ENCODE measurements at regions not wholly inside any gene's neighbourhood (a gene's known extent, or its start where the extent isn't known, plus 50 kb on each side); places are given as distances from the start of the nearest gene placed in this dataset.

DNA sequence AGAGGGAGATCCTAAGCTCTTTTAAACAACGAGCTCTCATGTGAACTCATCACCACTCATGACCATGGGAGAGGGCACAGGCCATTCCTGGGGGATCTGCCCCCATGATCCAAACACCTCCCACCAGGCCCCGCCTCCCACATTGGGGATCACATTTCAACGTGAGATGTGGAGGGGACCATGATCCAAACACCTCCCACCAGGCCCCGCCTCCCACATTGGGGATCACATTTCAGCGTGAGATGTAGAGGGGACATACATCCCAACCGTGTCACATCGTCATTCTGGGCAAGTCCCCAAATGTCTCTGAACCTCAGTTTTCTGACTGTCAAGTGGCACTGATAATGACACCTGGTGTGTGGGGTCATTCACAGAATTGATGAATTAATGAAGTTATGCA, 641.8 kb downstream of the CDH26 start:
- peaks cover 0 to 3% of the 10 kb centered on the region in 2 donors for H3K27me3 Mint-ChIP-seq
- POLR2A ChIA-PET: no interaction called here
- no peak overlapping the region for H3K27ac Mint-ChIP-seq
- Histone ChIP-seq H3K27ac (ENCODE audit: low read length) (no peak overlapping the region), H3K27me3 (replicated peaks in 1 of 2; ENCODE audit: control insufficient read depth in 2 of 2, extremely low read depth in 1 of 2, insufficient read depth in 2 of 2, low read length in 1 of 2) (peaks cover 0 to 3% of the 10 kb centered on the region in 2 experiments), H3K4me1 (ENCODE audit: control insufficient read depth in 1 of 2, extremely low read depth in 1 of 2, insufficient read depth in 2 of 2, low read length in 2 of 2) (no peaks in the 10 kb centered on the region), H3K4me3 (ENCODE audit: control insufficient read depth in 1 of 2, extremely low read depth in 1 of 2, low read length in 1 of 2) (no peak overlapping the region), H3K9me3 (no peaks in the 10 kb centered on the region), H3K36me3 (ENCODE audit: control insufficient read depth in 2 of 2, extremely low read depth in 1 of 2, insufficient read depth in 1 of 2, low read length in 1 of 2) (no peaks in the 10 kb centered on the region)
- no peak for DNase-seq
- WGBS (ENCODE audit: insufficient coverage): 80% methylated on average over 6 of the region's 7 CpGs
- peaks cover 0 to 5% (median 5%) of the 10 kb centered on the region in 3 donors for H3K9me3 Mint-ChIP-seq
- no peak overlapping the region for H3K4me3 Mint-ChIP-seq
- no peaks in the 10 kb centered on the region for H3K36me3 Mint-ChIP-seq
- H3K4me1 Mint-ChIP-seq: no peaks in the 10 kb centered on the region
- CTCF ChIA-PET: no interaction called here
- ATAC-seq (replicated peaks in 1 of 4): no peak

DNA sequence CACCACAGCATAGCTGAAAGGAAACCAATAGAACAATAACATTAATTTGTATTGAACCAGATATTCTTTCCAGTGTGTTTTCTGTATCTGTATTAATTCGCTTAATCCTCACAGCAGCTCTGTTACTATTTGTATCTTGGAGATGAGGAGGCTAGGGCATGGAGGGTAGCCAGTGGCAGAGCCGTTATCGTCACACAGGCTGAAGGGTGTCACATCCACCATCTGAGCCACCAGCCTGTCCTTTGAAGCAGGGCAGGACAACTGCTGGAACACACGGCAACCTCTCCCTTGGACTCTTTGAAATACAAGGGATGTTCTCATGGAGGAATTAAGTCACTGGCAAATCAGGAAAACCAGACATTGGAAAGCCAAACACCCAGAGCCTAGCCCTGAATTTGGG, 628.0 kb upstream of the CDH4 start:
- ChIA-PET CTCF (no interaction called here), POLR2A (no interaction called here)
- Histone ChIP-seq H3K27ac (ENCODE audit: low read length) (no peak overlapping the region), H3K4me1 (ENCODE audit: control insufficient read depth in 1 of 2, extremely low read depth in 1 of 2, insufficient read depth in 2 of 2, low read length in 2 of 2) (no peaks in the 10 kb centered on the region), H3K27me3 (replicated peaks in 1 of 2; ENCODE audit: control insufficient read depth in 2 of 2, extremely low read depth in 1 of 2, insufficient read depth in 2 of 2, low read length in 1 of 2) (peaks cover 0 to 8% of the 10 kb centered on the region in 2 experiments), H3K9me3 (no peaks in the 10 kb centered on the region), H3K36me3 (ENCODE audit: control insufficient read depth in 2 of 2, extremely low read depth in 1 of 2, insufficient read depth in 1 of 2, low read length in 1 of 2) (no peaks in the 10 kb centered on the region), H3K4me3 (ENCODE audit: control insufficient read depth in 1 of 2, extremely low read depth in 1 of 2, low read length in 1 of 2) (no peak overlapping the region)
- Mint-ChIP-seq H3K36me3 (no peaks in the 10 kb centered on the region), H3K4me1 (no peaks in the 10 kb centered on the region), H3K9me3 (no peaks in the 10 kb centered on the region), H3K27me3 (peaks cover 11 to 23% of the 10 kb centered on the region in 2 donors), H3K27ac (no peak overlapping the region), H3K4me3 (no peak overlapping the region)
- ATAC-seq (replicated peaks in 1 of 4): no peak
- 79% methylated on average over 3 of the region's 4 CpGs for WGBS (ENCODE audit: insufficient coverage)
- no peak for DNase-seq

- DNase-seq: no peak
- Mint-ChIP-seq H3K36me3 (no peaks in the 10 kb centered on the region), H3K9me3 (no peaks in the 10 kb centered on the region), H3K4me1 (no peaks in the 10 kb centered on the region), H3K27me3 (peaks cover 0 to 7% of the 10 kb centered on the region in 2 donors), H3K27ac (no peak overlapping the region), H3K4me3 (no peak overlapping the region)
- POLR2A ChIA-PET: no interaction called here
- H3K27ac ChIP-seq (ENCODE audit: low read length): no peak overlapping the region
- no peaks in the 10 kb centered on the region for H3K36me3 ChIP-seq (ENCODE audit: control insufficient read depth in 2 of 2, extremely low read depth in 1 of 2, insufficient read depth in 1 of 2, low read length in 1 of 2)
- no CpG with 5 or more reads among the region's 3 CpGs for WGBS (ENCODE audit: insufficient coverage)
- H3K9me3 ChIP-seq: no peaks in the 10 kb centered on the region
- no peak overlapping the region for H3K4me3 ChIP-seq (ENCODE audit: control insufficient read depth in 1 of 2, extremely low read depth in 1 of 2, low read length in 1 of 2)
- ATAC-seq (replicated peaks in 1 of 4): no peak
- peaks cover 0 to 9% of the 10 kb centered on the region in 2 experiments for H3K27me3 ChIP-seq (replicated peaks in 1 of 2; ENCODE audit: control insufficient read depth in 2 of 2, extremely low read depth in 1 of 2, insufficient read depth in 2 of 2, low read length in 1 of 2)
- CTCF ChIA-PET: no interaction called here
- no peaks in the 10 kb centered on the region for H3K4me1 ChIP-seq (ENCODE audit: control insufficient read depth in 1 of 2, extremely low read depth in 1 of 2, insufficient read depth in 2 of 2, low read length in 2 of 2)
These were observed 624.1 kb upstream of the CDH4 start for GRCh38 chr20:60627751-60628565.

GRCh38 chr20:60628749-60629148, 623.3 kb upstream of the CDH4 start:
- DNase-seq: no peak
- ChIA-PET POLR2A (no interaction called here), CTCF (no interaction called here)
- H3K27ac ChIP-seq (ENCODE audit: low read length): no peak overlapping the region
- Mint-ChIP-seq H3K36me3 (no peaks in the 10 kb centered on the region), H3K4me1 (no peaks in the 10 kb centered on the region), H3K27me3 (peaks cover 0 to 7% of the 10 kb centered on the region in 2 donors), H3K4me3 (no peak overlapping the region), H3K27ac (no peak overlapping the region), H3K9me3 (no peaks in the 10 kb centered on the region)
- ATAC-seq (replicated peaks in 1 of 4): no peak
- no peaks in the 10 kb centered on the region for H3K9me3 ChIP-seq
- H3K27me3 ChIP-seq (replicated peaks in 1 of 2; ENCODE audit: control insufficient read depth in 2 of 2, extremely low read depth in 1 of 2, insufficient read depth in 2 of 2, low read length in 1 of 2): peaks cover 0 to 9% of the 10 kb centered on the region in 2 experiments
- H3K4me3 ChIP-seq (ENCODE audit: control insufficient read depth in 1 of 2, extremely low read depth in 1 of 2, low read length in 1 of 2): no peak overlapping the region
- WGBS (ENCODE audit: insufficient coverage): 67% methylated on average over 2 of the region's 7 CpGs
- no peaks in the 10 kb centered on the region for H3K4me1 ChIP-seq (ENCODE audit: control insufficient read depth in 1 of 2, extremely low read depth in 1 of 2, insufficient read depth in 2 of 2, low read length in 2 of 2)
- no peaks in the 10 kb centered on the region for H3K36me3 ChIP-seq (ENCODE audit: control insufficient read depth in 2 of 2, extremely low read depth in 1 of 2, insufficient read depth in 1 of 2, low read length in 1 of 2)

- Histone ChIP-seq H3K27me3 (replicated peaks in 1 of 2; ENCODE audit: control insufficient read depth in 2 of 2, extremely low read depth in 1 of 2, insufficient read depth in 2 of 2, low read length in 1 of 2) (peaks cover 0 to 9% of the 10 kb centered on the region in 2 experiments), H3K9me3 (no peaks in the 10 kb centered on the region), H3K4me1 (ENCODE audit: control insufficient read depth in 1 of 2, extremely low read depth in 1 of 2, insufficient read depth in 2 of 2, low read length in 2 of 2) (no peaks in the 10 kb centered on the region), H3K4me3 (ENCODE audit: control insufficient read depth in 1 of 2, extremely low read depth in 1 of 2, low read length in 1 of 2) (no peak overlapping the region), H3K36me3 (ENCODE audit: control insufficient read depth in 2 of 2, extremely low read depth in 1 of 2, insufficient read depth in 1 of 2, low read length in 1 of 2) (no peaks in the 10 kb centered on the region), H3K27ac (ENCODE audit: low read length) (no peak overlapping the region)
- 86% methylated on average over 2 of the region's 4 CpGs for WGBS (ENCODE audit: insufficient coverage)
- Mint-ChIP-seq H3K9me3 (no peaks in the 10 kb centered on the region), H3K27ac (no peak overlapping the region), H3K27me3 (peaks cover 0 to 7% of the 10 kb centered on the region in 2 donors), H3K36me3 (no peaks in the 10 kb centered on the region), H3K4me1 (no peaks in the 10 kb centered on the region), H3K4me3 (no peak overlapping the region)
- no peak for ATAC-seq (replicated peaks in 1 of 4)
- CTCF ChIA-PET: no interaction called here
- no peak for DNase-seq
- POLR2A ChIA-PET: no interaction called here
These were observed 622.9 kb upstream of the CDH4 start for GRCh38 chr20:60629206-60629605.

GRCh38 chr20:60630609-60631008, 621.5 kb upstream of the CDH4 start:
- Mint-ChIP-seq H3K27ac (no peak overlapping the region), H3K27me3 (peaks cover 0 to 7% of the 10 kb centered on the region in 2 donors), H3K4me1 (no peaks in the 10 kb centered on the region), H3K9me3 (no peaks in the 10 kb centered on the region), H3K4me3 (no peak overlapping the region), H3K36me3 (no peaks in the 10 kb centered on the region)
- no peaks in the 10 kb centered on the region for H3K36me3 ChIP-seq (ENCODE audit: control insufficient read depth in 2 of 2, extremely low read depth in 1 of 2, insufficient read depth in 1 of 2, low read length in 1 of 2)
- no peak overlapping the region for H3K4me3 ChIP-seq (ENCODE audit: control insufficient read depth in 1 of 2, extremely low read depth in 1 of 2, low read length in 1 of 2)
- 82% methylated on average over 5 of the region's 8 CpGs for whole genome bisulfite sequencing (ENCODE audit: insufficient coverage)
- ChIA-PET POLR2A (no interaction called here), CTCF (no interaction called here)
- DNase-seq (no peak), ATAC-seq (replicated peaks in 1 of 4) (no peak)
- no peaks in the 10 kb centered on the region for H3K4me1 ChIP-seq (ENCODE audit: control insufficient read depth in 1 of 2, extremely low read depth in 1 of 2, insufficient read depth in 2 of 2, low read length in 2 of 2)
- peaks cover 0 to 7% of the 10 kb centered on the region in 2 experiments for H3K27me3 ChIP-seq (replicated peaks in 1 of 2; ENCODE audit: control insufficient read depth in 2 of 2, extremely low read depth in 1 of 2, insufficient read depth in 2 of 2, low read length in 1 of 2)
- no peaks in the 10 kb centered on the region for H3K9me3 ChIP-seq
- H3K27ac ChIP-seq (ENCODE audit: low read length): no peak overlapping the region

Data from T-cell (primary cell).